HFFc6 (cell line): ENCODE measurements at regions not wholly inside any gene's neighbourhood (a gene's known extent, or its start where the extent isn't known, plus 50 kb on each side); places are given as distances from the start of the nearest gene placed in this dataset.

Experiments
- DNase-seq: peaks from one replicate; pipeline ENCODE4 v3.0.0-alpha.2; 2018
- H3K27ac Mint-ChIP-seq: 2 replicates; pipeline ENCODE4 v1.8.0; 2020; ENCODE audit warnings: mild to moderate bottlenecking, mixed read lengths
- H3K27me3 Mint-ChIP-seq: 2 replicates; pipeline ENCODE4 v1.8.0; 2021; ENCODE audit warnings: mild to moderate bottlenecking, moderate library complexity, mixed read lengths; ENCODE audit not compliant: insufficient read depth
- H3K36me3 Mint-ChIP-seq: 2 replicates; pipeline ENCODE4 v1.8.0; 2021; ENCODE audit warnings: low read depth, mixed read lengths
- H3K4me1 Mint-ChIP-seq: 2 replicates; pipeline ENCODE4 v1.8.0; 2020; ENCODE audit warnings: low read depth, mixed read lengths
- H3K4me3 Mint-ChIP-seq: 2 replicates; pipeline ENCODE4 v1.8.0; 2020; ENCODE audit warnings: mild to moderate bottlenecking, moderate library complexity, mixed read lengths
- H3K9me3 Mint-ChIP-seq: 2 replicates; pipeline ENCODE4 v1.8.0; 2020; ENCODE audit warnings: mild to moderate bottlenecking, mixed read lengths
- TF ChIP-seq, protein P1 (sequence below): fragments of 200-600 bp; sonication (generic); IDR thresholded peaks from 2 replicates; pipeline ENCODE4 v1.5.0; 2021; ENCODE audit warnings: antibody characterized with exemption, mild to moderate bottlenecking

DNA sequence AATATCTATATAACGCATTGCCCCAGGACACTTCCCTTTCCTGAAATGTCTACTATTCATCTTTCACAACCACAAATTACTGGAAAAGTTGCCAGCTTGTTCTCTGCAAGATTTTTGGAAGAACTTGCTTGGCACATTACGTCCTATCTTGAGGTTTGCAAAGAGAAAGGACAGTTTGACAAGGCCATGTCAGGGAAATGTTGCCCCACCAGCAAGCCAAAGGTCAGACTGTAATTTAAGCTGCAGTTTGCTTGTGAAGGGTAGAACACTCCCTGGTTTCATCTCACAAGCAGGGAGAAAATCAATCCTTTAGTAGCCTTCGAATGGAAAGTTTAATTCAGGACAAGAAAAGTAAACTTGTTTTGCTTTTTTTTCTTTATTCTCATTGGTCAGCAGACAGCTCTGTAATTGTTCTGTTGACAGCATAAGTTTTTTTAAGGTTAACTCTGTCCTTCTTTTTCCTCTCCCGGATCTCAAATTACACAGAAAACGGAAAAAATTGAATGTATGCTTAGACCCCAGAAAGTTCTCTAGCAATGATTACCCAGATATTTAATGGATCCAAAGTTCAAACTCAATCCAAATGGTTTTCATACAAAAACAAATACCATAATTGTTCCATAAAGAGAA, 541.8 kb upstream of the NRSN1 start:
- H3K9me3 Mint-ChIP-seq = peaks cover 28% of the 10 kb centered on the region
- no peaks in the 10 kb centered on the region for H3K27me3 Mint-ChIP-seq
- H3K27ac Mint-ChIP-seq = no peak overlapping the region
- no peak overlapping the region for H3K4me3 Mint-ChIP-seq
- TF ChIP-seq, protein P1, sequence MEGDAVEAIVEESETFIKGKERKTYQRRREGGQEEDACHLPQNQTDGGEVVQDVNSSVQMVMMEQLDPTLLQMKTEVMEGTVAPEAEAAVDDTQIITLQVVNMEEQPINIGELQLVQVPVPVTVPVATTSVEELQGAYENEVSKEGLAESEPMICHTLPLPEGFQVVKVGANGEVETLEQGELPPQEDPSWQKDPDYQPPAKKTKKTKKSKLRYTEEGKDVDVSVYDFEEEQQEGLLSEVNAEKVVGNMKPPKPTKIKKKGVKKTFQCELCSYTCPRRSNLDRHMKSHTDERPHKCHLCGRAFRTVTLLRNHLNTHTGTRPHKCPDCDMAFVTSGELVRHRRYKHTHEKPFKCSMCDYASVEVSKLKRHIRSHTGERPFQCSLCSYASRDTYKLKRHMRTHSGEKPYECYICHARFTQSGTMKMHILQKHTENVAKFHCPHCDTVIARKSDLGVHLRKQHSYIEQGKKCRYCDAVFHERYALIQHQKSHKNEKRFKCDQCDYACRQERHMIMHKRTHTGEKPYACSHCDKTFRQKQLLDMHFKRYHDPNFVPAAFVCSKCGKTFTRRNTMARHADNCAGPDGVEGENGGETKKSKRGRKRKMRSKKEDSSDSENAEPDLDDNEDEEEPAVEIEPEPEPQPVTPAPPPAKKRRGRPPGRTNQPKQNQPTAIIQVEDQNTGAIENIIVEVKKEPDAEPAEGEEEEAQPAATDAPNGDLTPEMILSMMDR = no peak
- H3K36me3 Mint-ChIP-seq = peaks cover 4% of the 10 kb centered on the region; the same call in 1 of the 2 replicates
- DNase-seq = no peak
- no peaks in the 10 kb centered on the region for H3K4me1 Mint-ChIP-seq

DNA sequence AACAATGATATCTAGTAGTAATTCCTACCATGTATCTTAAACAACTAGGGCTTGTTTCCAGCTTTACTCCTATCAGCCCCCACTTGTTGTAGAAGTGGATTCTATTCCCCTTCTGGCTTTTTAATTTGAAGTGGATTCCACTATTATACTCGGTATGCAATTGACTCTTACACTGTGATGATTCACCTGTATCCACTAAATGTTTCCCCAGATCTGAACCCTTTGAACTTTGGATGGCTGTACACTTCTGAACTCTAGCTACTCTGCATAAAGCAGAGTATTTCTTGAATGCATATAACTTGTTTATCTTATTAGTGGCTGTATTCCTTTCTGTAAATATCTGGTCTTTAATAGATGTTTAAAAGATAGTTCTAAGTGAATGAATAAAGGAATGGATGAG, 538.4 kb upstream of the NRSN1 start:
- Mint-ChIP-seq H3K36me3 (peaks cover 4% of the 10 kb centered on the region; the same call in 1 of the 2 replicates), H3K9me3 (peaks cover 38% of the 10 kb centered on the region), H3K27me3 (no peaks in the 10 kb centered on the region), H3K4me3 (no peak overlapping the region), H3K4me1 (no peaks in the 10 kb centered on the region), H3K27ac (no peak overlapping the region)
- TF ChIP-seq, protein P1 = no peak
- no peak for DNase-seq

- H3K4me3 Mint-ChIP-seq = no peak overlapping the region
- H3K9me3 Mint-ChIP-seq = peaks cover 39% of the 10 kb centered on the region
- no peaks in the 10 kb centered on the region for H3K4me1 Mint-ChIP-seq
- peaks cover 3% of the 10 kb centered on the region; the same call in 1 of the 2 replicates for H3K27me3 Mint-ChIP-seq
- TF ChIP-seq, protein P1 = no peak
- H3K27ac Mint-ChIP-seq = no peak overlapping the region
- DNase-seq = no peak
- H3K36me3 Mint-ChIP-seq = peaks cover 4% of the 10 kb centered on the region; the same call in 1 of the 2 replicates
Observed at GRCh38 chr6:23589811-23590210, 536.2 kb upstream of the NRSN1 start.

- no peak for DNase-seq
- H3K27ac Mint-ChIP-seq = no peak overlapping the region
- TF ChIP-seq, protein P1 = no peak
- no peaks in the 10 kb centered on the region for H3K4me1 Mint-ChIP-seq
- H3K27me3 Mint-ChIP-seq = peaks cover 3% of the 10 kb centered on the region; the same call in 1 of the 2 replicates
- H3K9me3 Mint-ChIP-seq = peaks cover 39% of the 10 kb centered on the region
- H3K4me3 Mint-ChIP-seq = no peak overlapping the region
- no peaks in the 10 kb centered on the region; the same call in 1 of the 2 replicates for H3K36me3 Mint-ChIP-seq
Observed at GRCh38 chr6:23590498-23591126, 535.4 kb upstream of the NRSN1 start.

DNA sequence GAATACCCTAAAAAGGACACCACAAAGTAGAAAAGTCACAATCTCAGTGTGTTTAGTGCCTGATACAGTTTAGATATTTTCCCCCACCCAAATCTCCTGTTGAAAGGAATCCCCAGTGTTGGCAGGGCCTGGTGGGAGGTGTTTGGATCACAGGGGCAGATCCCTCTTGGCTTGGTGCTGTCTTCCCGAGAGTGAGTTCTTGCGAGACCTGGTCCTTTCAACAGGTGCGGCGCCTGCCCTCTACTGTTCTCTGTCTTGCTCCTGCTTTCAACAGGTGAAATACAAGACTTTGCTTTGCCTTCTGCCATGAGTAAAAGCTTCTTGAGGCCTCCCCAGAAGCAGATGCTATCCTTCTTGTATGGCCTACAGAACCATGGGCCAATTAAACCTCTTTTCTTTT, 534.3 kb upstream of the NRSN1 start:
- DNase-seq = no peak
- Mint-ChIP-seq H3K27ac (no peak overlapping the region), H3K4me1 (no peaks in the 10 kb centered on the region), H3K36me3 (no peaks in the 10 kb centered on the region; the same call in 1 of the 2 replicates), H3K4me3 (no peak overlapping the region), H3K9me3 (peaks cover 47% of the 10 kb centered on the region), H3K27me3 (peaks cover 3% of the 10 kb centered on the region; the same call in 1 of the 2 replicates)
- TF ChIP-seq, protein P1 = no peak
